Non-pigmented ciliary epithelial cell (primary cell): ENCODE measurements at regions not wholly inside any gene's neighbourhood (a gene's known extent, or its start where the extent isn't known, plus 50 kb on each side); places are given as distances from the start of the nearest gene placed in this dataset.

Experiments used
- DNase-seq: peaks from one replicate; pipeline ENCODE4 v3.0.0-alpha.2; 2010; ENCODE audit warnings: low read depth

DNA sequence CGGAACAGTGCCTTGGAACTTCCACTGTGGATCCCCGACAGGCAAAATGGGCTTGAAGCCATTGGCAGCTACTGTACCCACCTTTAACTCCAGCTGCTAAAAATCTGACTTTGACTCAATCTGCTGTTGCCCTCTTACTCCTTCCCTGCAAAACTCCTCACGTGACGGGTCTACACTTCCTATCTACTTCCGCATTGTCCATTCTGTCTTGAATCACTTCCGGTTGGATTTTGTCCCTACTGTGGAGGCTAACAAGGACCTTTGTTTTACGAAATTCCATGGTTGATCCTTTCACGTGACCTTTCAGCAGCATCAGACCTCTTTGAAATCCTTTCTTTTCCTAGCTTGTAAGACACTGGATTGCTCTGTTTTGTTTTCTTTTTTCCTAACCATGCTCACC, 268.4 kb downstream of the PRDM2 start:
- no peak for DNase-seq

DNA sequence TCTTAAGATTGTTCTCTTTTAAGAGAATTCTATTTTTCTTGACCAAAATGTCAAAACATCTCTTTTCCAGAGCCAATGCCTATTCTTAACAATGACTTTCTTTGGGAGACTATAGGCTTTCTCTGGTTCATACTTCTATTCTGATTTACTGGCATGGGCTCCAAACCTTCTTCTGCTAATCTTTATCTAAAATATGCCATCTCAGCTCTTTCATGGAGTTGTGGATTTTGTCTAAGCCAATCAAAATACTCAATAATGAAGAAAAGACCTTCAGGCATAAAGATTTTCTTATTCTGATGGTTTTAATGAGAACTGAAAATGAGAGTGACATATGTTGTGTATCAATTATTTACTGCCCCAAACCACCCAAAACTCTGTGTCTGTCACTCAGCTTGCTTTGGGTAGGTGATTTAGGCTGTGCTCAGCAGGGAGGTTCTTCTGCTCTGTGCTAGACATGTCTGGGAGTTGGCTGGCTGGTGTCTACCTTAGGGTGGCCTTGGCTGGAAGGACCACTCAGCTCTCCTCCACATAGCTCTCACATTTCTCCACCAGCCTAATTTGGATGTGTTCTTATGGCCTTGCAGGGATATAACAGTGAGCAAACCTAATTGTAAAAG, 270.8 kb downstream of the PRDM2 start:
- no peak for DNase-seq

DNA sequence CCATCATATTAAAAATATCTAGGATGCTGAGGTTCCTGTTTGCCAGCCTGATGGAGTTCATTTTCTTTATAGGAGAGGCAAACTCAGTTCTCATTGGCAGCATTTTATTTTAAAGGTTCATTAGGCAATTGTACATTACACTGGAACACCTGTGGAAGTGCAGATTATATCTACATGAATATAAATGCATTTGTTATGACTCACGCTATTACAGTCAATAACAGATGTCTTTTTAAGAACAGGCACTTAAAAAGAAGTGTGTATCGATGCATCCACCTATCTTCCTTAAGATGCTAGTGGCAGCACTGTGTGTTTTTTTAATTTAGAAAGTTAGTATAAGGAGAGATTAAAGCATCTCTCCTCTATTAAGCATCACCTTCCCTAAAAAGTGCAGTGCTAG, 276.5 kb downstream of the PRDM2 start:
- DNase-seq = no peak

DNA sequence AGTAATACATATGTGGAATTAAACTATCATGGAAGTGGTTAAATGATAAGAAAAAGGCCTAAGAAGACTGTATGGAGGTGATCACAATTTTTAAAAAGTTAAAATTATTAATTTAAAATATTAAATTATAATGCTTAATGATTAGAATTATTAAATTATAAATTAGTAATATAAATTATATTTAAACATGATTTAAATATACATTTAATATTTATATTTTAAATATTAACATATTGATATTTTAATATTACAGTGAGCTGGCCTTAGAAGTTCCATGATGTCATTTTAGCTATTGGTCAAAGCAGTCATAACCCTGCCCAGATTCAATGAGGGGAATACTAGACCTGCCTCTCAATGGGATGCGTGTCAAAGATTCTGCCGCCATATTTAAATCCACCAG, 281.2 kb downstream of the PRDM2 start:
- DNase-seq = no peak

DNA sequence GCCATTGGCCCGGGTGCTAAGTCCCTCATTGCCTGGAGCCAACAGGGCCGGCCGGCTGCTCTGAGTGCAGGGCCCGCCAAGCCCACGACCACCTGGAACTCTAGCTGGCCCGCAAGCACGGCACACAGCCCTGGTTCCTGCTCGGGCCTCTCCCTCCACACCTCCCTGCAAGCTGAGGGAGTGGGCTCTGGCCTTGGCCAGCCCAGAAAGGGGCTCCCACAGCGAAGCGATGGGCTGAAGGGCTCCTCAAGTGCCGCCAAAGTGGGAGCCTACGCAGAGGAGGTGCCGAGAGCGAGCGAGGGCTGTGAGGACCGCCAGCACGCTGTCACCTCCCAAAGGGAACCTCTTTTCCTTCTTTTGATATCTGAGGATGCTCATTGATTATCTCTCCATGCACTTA, 283.4 kb downstream of the PRDM2 start:
- no peak for DNase-seq

DNA sequence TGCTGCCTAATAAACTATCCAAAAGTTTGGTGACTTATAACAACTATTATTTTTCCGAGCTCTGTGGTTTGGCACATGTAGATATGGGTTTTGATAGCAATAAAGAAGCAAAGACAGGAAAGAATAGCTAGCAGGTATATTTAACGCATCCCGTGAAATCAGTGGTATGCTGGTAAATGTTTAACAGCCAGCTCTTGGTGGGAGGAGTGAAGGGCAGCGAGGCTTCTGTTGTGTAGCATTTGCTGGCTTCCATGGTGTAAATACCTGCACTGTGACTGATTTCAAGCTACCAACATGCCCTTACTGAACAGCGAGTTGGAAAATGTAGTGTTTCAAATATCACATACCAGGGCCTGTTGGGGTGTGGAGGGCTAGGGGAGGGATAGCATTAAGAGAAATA, 291.0 kb downstream of the PRDM2 start:
- DNase-seq = no peak

DNA sequence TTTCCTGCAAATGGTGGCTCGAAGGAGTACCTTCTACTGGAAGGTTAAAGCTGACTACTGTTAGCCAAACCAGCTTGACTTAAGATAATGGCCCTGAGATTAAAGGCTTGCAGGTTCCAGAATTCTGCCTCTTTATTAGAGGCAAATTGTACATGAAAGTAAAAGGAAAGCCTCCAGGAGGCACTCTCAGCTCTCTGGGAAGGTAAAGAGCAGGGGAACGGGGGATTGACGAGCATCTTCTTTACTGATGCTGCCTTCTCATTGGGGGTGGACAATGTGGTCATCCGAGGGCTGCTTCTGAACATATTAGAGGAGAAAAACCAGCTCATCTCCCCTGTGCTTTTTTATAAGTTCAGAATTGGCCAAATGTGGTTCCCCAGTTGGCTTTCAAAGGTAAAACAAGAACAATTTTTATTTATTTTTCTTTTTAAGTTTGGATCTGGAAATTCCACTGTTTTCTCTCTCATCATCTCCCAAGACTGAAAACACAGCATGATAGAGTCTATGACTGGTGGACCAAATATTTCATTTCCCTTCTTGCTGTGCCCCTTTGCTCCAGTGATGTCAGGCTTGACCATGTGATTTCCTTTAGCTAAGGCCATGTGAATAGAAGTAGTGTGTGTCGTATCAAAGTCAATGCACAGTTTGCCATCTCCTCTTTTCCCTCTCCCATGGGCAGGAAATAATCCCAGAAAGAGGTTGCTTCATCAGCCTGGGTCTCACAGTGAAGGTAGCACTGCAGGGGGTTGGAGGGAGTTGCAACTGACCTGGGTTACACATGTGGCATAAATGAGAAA, 292.7 kb downstream of the PRDM2 start:
- no peak for DNase-seq

DNA sequence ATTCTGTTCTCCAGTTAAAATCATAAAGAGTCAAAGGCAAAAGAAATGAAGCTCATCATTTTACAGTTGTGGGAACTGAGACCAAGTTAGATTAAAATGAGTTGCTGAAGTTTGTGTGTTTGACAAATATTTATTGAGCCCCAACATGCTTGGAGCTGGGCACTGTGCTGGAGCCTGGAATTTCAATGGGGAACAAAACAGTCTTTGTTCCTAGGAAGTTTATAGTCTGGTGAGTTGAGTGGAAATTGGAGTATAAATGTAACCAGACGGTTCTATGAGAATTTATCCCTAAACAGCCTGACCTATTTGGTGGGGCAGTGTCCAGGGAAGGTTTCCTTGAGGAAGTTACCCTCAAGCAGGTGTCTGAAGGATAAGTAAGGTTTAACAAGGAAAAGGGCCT, 294.4 kb downstream of the PRDM2 start:
- no peak for DNase-seq

DNA sequence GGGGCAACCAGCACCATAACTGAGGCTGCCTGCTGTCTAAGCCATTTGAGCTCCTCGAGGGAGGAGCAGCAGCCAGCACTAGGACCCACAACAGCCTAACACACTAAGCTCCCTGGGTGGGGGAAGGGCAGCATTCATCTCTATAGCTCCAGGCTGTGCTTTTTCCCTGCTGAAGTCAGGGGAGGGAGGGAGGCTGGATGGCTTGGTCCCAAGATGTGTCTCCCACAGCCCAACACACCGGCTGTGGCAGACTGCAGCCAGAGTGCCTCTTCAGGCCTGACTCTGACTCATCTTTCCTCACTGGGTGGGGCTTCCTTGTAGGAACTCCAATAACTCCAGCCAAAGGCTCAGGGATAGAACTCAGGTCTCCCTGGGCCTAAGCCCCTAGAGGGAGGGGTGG, 296.3 kb downstream of the PRDM2 start:
- DNase-seq = no peak

DNA sequence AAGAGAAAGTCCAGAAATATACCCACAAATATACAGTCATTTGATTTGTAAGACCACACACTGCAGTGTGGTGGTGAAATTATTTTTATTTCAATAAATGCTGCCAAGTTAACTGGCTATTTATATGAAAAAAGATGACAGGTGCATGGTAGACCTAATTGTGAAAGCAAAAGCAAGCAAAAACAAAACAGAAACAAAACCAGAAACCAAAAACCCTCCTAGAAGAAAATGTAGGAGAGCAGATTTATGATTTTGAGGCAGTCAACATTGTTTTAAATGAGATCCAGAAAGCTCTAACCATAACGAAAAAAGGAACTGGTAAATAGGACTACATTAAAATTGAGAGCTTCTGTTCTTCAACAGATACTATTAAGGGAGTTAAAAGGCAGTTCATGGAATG, 303.6 kb downstream of the PRDM2 start:
- DNase-seq = no peak

DNA sequence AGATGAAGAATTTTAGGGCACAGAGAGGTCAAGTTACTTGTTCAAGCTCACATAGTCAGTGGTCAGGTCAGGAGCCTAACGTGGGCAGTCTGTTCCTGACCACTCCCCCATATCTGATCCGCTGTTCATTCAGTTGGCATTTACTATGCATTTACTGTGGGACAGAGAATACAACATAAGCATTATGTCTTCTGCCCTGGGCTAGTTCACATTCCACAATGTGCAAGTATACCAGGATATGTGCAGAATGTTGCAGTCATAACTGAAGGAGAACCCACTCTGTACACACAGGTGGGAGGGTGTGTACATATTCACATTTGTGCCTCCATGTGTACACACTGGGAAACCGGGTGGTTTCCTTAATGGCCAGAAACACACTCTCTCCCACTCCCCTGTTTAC, 309.6 kb downstream of the PRDM2 start:
- no peak for DNase-seq

DNA sequence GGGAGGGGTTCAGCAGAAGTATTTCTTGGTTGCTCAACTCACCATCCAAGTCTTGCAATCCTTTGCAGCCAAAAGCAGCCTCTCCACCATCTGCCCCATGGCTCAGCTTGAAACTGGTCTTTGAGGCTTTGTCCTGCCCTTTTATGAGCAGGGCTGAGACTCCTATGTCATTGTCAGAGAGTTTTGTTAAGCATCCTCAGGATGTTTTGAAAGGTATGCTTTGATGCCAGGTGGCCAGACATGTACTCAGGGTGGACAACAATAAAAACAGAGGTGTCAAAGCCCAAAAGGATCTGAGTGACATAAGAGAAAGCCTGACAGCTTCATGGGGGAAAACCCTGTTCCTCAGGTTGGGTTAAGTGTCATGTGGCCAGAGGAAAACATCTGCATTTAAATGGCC, 310.5 kb downstream of the PRDM2 start:
- DNase-seq = no peak

DNA sequence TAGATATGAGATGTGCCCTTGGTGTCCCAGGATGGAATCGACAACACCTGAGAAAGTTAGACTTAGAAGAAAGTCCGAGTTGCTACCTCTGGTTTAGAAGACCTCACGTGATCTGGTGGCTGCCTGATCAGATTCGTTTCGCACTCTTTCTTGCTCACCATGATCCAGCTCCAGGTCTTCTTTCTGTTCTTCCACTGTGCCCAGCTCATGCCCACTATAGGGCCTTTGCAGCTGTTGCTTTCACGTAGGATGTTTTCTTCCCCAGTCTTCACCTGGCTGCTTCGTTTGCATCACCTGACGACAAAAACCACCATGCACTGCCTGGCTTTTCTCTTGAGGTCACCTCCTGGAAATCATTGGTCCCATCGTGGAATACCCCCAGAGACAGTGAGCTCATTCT, 311.1 kb downstream of the PRDM2 start:
- no peak for DNase-seq

DNA sequence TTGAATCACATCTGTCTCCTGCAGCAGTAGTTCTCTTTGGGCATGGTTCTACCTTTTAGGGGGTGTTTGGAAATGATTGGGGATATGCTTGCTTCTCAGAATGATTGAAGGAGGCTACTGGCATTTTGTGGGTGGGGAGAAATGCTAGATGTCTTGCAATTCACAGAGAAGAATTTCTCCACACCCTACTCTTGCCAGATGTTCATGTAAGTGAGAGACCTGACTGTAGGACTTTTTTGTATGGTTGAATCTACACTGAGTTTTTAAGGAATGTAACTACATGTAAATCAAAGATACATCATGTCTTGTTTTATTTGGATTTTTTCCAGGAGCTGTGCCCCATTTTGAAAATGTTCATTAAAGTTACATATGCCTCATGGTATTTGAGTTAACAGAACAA, 311.9 kb downstream of the PRDM2 start:
- DNase-seq = no peak

DNA sequence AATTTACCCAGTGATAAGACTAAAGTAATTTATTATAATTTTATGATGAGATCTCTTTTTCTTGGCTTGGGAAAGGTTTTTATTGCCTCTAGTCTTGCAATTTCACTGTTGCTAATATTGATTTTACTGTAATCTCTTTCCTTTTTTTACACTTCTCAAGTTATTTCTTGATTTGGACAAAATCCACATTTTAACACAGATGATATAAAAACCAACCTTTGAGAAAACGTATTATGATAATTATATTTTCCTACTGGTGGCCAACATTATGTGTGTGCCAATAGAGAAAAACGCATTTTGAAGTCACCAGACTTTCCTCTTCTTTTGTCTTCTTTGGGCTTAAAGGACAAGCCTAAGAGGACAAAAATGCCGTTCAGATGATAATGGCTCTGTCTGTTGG, 314.9 kb downstream of the PRDM2 start:
- no peak for DNase-seq

DNA sequence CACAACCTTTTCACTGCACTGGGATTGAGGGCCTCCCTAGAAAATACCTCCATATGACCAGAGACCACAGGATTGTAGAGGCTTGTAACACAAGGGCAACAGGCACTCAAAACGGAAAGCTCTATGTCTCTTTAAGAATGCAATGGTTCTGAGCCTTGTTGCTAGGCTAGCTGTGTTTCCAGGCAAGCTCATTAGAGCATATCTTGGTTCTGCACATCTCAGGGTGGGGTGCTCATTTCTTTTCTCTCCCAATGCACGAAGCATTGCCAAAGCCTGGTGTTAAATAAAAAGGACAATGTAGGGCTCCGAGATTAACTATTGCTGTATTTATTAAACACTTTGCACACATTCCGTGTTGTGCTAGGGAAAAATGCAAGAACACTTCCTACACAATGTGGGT, 315.9 kb downstream of the PRDM2 start:
- DNase-seq = no peak

DNA sequence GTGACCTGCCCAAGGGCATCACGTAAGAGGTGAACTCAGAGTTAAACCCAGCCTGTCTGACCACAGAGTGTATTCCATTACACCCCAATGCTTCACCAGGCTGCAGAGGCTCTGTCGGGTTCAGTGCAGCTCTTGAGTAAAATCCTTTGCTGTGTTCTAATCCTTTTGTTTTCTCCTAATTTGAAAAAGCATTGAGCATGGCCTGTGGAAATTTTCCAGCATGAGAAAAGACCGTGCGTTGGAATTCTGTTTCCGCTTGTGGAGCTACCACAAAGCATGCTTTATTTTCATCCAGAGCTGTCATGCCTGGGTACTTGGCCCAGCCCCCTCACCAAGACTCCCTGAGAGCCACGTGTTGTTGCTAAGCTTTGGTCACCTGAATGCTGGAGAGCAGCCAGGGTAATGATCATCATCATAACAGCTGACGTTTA, 317.6 kb downstream of the PRDM2 start:
- DNase-seq = no peak

DNA sequence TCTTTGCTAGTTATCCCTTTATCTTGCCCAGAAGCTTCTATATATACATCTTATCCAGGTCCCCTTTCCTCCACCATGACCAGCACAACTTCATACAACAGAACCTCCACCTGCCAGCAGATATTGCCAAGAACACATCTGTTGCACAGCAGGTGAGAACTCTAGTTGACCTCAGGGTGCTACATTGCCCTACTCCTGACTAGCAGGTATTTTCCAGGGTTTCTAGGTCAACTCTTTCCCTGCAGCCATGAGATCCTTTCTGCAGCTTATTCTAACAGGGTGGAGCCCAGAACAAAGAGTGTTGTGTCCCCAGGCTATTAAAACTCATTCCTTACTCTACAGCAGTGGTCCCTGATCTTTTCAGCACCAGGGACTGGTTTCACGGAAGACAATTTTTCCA, 319.5 kb downstream of the PRDM2 start:
- DNase-seq = no peak

DNA sequence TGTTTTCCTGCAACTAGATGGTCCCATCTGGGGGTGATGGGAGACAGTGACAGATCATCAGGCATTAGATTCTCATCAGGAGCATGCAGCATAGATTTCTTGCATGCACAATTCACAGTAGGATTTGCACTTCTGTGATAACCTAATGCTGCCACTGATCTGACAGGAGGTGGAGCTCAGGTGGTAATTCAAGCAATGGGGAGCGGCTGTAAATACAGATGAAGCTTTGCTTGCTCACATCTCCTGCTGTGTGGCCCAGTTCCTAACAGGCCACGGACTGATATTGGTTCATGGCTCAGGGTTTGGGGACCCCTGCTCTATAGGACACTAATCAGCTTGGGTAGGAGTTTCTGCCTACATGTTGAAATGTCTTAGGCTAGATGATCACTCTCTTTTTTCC, 320.0 kb downstream of the PRDM2 start:
- no peak for DNase-seq

DNA sequence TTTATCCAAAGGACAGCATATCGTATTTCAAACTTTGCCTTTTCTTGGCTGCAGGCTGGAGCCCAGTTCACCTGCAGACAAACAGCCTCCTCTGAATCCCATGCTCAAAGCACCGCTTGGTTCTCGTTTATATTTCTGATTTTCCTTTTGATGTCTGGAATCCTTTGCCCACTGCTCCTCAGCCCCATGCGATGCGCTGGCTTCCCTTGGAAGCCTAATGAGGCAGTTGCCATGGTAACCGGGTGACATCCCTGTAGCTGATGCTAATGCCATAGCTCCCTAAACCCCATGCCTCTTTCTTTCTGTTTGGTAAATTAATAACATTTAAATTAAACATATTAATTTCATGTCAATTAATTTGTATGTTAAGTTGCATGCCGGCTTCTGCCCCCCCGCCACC, 327.1 kb downstream of the PRDM2 start:
- no peak for DNase-seq

DNA sequence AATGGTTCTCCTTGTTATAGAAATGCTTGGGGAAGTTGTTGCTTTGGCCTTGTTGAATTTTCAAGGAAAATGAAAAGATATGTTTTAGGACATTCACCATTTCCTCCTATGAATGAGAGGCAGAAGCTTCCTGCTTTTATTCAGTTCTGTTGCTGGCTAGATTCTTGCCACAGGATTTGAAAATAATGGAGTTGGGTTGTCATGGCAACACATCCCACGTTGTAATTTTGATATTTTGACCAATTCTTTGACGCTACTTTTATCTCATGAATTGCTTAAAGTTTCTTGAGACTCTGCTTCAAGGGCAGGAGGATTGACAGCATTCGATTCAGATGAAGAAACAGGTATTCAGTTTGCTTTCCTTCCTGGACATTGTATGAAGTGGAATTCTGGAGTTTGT, 331.5 kb downstream of the PRDM2 start:
- DNase-seq = no peak

DNA sequence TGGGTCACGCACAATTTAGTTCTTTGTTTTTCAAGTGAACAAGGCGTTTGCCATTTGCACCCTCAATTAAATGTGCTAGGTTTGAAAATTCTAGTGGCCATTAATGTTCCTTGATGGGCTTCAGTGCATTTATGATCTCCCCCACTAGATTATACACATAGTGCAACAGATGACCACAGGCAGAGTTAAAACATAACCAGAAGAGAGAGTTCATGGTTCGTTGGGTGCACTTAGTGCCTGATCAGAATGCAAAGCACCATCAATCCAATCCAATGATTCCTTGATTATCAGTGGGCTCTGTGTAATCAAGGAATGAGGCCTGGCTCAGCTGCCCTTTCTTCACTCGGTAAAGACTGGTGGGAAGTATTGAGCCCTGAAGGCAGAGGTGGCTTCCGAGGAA, 334.5 kb downstream of the PRDM2 start:
- no peak for DNase-seq

DNA sequence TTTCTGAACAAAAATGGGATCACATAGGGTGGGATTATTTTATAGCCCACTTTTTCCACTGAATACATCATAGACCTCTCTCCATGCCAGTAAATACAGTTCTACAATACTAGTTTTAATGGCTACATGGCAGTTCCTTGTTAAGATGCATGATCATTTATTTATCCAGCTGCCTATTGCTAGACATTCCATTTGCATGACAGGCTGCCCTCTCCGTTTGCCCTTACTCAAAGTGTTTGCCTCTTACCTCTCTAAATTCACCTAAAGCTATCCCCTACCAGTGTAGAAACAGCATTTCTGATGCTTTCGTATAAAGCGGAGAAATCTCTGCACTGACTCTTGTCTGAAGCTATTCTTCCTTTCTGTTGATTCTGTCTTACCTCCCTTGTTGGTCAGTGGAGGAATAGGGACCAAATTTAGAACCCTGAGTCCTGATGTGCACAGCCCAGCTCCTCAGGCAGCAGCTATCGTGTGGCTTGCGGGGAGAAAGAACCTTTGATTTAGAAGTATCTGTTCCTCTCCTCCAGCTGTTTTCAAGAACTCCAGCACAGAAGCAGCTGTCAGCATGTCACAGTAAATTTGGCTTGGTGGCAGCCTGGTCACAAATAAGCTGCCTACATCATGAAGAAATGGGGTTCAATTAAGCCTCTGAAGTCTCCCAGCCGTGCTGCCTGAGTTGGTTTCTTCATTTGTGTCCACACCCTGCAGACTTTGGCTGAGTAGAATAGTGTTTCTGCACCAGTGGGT, 337.3 kb downstream of the PRDM2 start:
- no peak for DNase-seq
